ENCODE measurements at regions not wholly inside any gene's neighbourhood (a gene's known extent, or its start where the extent isn't known, plus 50 kb on each side); places are given as distances from the start of the nearest gene placed in this dataset.

DNA sequence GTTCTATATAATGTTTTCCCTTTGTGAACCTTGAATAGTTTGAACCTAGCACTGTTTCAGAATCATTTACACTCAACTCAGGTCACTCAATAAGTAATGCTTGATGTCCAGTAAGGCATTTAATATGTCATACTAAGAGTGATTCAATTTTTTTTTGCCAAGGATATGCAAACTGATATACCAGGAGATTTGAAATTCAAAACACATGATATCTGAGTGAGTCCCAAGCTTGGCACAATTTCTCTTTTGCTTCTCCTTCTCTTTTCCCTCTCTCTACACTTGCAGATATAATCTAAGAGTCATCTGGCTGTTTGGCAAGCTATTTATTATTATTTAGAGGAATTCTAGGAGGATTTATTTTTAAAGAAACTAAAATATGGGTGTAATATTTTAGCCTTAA is 61.6 kb upstream of the SPAG17 start:
- no peaks in the 10 kb centered on the region for H3K36me3 ChIP-seq
- no peak overlapping the region for H3K4me3 ChIP-seq
- no peak for DNase-seq
- ATAC-seq: no peak
- H3K27ac ChIP-seq: no peak overlapping the region
- no peak for TF ChIP-seq CTCF (IDR thresholded peaks at IDR 0.05)
- H3K27me3 ChIP-seq (ENCODE audit: low read depth): no peaks in the 10 kb centered on the region
- H3K9me3 ChIP-seq: no peaks in the 10 kb centered on the region
- no peaks in the 10 kb centered on the region for H3K4me1 ChIP-seq
- intact Hi-C loops (cut with DNase I): no loop called here

GRCh38 chr1:118244194-118244593 is 59.2 kb upstream of the SPAG17 start:
- H3K36me3 ChIP-seq: no peaks in the 10 kb centered on the region
- DNase-seq (no peak), ATAC-seq (no peak)
- H3K9me3 ChIP-seq: no peaks in the 10 kb centered on the region
- no peak overlapping the region for H3K27ac ChIP-seq
- no peaks in the 10 kb centered on the region for H3K4me1 ChIP-seq
- no peak for TF ChIP-seq CTCF (IDR thresholded peaks at IDR 0.05)
- no peak overlapping the region for H3K4me3 ChIP-seq
- H3K27me3 ChIP-seq (ENCODE audit: low read depth): no peaks in the 10 kb centered on the region
- intact Hi-C loops (cut with DNase I): no loop called here

DNA sequence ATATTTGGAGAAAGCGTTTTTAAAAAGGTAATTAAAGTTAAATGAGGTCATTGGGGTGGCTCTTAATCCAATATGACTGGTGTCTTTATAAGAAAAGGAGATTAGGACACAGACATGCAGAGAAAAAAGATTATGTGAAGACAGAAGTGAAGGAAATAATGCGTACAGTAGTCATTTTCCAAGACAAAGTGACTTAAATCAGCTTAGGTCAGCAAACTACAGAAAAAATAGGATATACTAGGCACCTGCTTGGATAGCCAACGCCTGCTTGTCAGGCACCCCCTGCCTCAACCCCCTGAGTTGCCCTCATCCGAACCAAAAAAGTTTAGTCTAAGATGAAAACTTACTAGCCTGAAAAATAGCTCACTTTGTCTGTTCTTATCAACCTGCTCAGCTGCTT is 58.2 kb upstream of the SPAG17 start:
- Histone ChIP-seq H3K36me3 (no peaks in the 10 kb centered on the region), H3K4me3 (no peak overlapping the region), H3K4me1 (no peaks in the 10 kb centered on the region), H3K9me3 (no peaks in the 10 kb centered on the region), H3K27ac (no peak overlapping the region), H3K27me3 (ENCODE audit: low read depth) (no peaks in the 10 kb centered on the region)
- ATAC-seq (no peak), DNase-seq (no peak)
- intact Hi-C loops (cut with DNase I): no loop called here
- TF ChIP-seq CTCF (IDR thresholded peaks at IDR 0.05): no peak

Data from lower lobe of right lung (tissue), 2 donors.